ENCODE measurements at regions not wholly inside any gene's neighbourhood (a gene's known extent, or its start where the extent isn't known, plus 50 kb on each side); places are given as distances from the start of the nearest gene placed in this dataset.
"Not testable (repeated sequence)": the region's sequence is repeated elsewhere in the genome, so short reads cannot be mapped to it uniquely, and the experiment has no call there.

GRCh38 chr5:91638010-91638409, 254.9 kb upstream of the ARRDC3 start:
- DNase-seq (ENCODE audit: low spot score), result no peak

GRCh38 chr5:91635950-91636734, 253.0 kb upstream of the ARRDC3 start:
- peak; percentile 17 for DNase-seq (ENCODE audit: low spot score)

GRCh38 chr5:91632871-91633270, 249.8 kb upstream of the ARRDC3 start:
- peak; percentile 37 for DNase-seq (ENCODE audit: low spot score)

- DNase-seq (ENCODE audit: low spot score), result no peak
Measured at GRCh38 chr5:91611746-91612145, 228.6 kb upstream of the ARRDC3 start.

GRCh38 chr5:91607675-91608074, 224.6 kb upstream of the ARRDC3 start:
- no peak for DNase-seq (ENCODE audit: low spot score)

GRCh38 chr5:91599863-91600262, 216.7 kb upstream of the ARRDC3 start:
- DNase-seq (ENCODE audit: low spot score), result no peak

- DNase-seq (ENCODE audit: low spot score), result peak; percentile 5
Measured at GRCh38 chr5:91598216-91598615, 215.1 kb upstream of the ARRDC3 start.

- DNase-seq (ENCODE audit: low spot score), result no peak
Measured at GRCh38 chr5:91595424-91595823, 212.3 kb upstream of the ARRDC3 start.

- no peak for DNase-seq (ENCODE audit: low spot score)
Measured at GRCh38 chr5:91591076-91591475, 208.0 kb upstream of the ARRDC3 start.

GRCh38 chr5:91586232-91586631, 203.1 kb upstream of the ARRDC3 start:
- no peak for DNase-seq (ENCODE audit: low spot score)

GRCh38 chr5:91584352-91584751, 201.2 kb upstream of the ARRDC3 start:
- no peak for DNase-seq (ENCODE audit: low spot score)

- not testable (repeated sequence) for DNase-seq (ENCODE audit: low spot score)
Measured at GRCh38 chr5:91566012-91566411, 182.9 kb upstream of the ARRDC3 start.

- no peak for DNase-seq (ENCODE audit: low spot score)
Measured at GRCh38 chr5:91562922-91563321, 179.8 kb upstream of the ARRDC3 start.

- DNase-seq (ENCODE audit: low spot score), result no peak
Measured at GRCh38 chr5:91541696-91542095, 158.6 kb upstream of the ARRDC3 start.

- no peak for DNase-seq (ENCODE audit: low spot score)
Measured at GRCh38 chr5:91538179-91538578, 155.1 kb upstream of the ARRDC3 start.

- no peak for DNase-seq (ENCODE audit: low spot score)
Measured at GRCh38 chr5:91535499-91535898, 152.4 kb upstream of the ARRDC3 start.

GRCh38 chr5:91534332-91534731, 151.2 kb upstream of the ARRDC3 start:
- DNase-seq (ENCODE audit: low spot score), result no peak

- no peak for DNase-seq (ENCODE audit: low spot score)
Measured at GRCh38 chr5:91532779-91533178, 149.7 kb upstream of the ARRDC3 start.

- DNase-seq (ENCODE audit: low spot score), result no peak
Measured at GRCh38 chr5:91532281-91532680, 149.2 kb upstream of the ARRDC3 start.

GRCh38 chr5:91528831-91529230, 145.7 kb upstream of the ARRDC3 start:
- no peak for DNase-seq (ENCODE audit: low spot score)

GRCh38 chr5:91521785-91522184, 138.7 kb upstream of the ARRDC3 start:
- DNase-seq (ENCODE audit: low spot score), result no peak

- DNase-seq (ENCODE audit: low spot score), result no peak
Measured at GRCh38 chr5:91521334-91521733, 138.2 kb upstream of the ARRDC3 start.

- DNase-seq (ENCODE audit: low spot score), result no peak
Measured at GRCh38 chr5:91514400-91514799, 131.3 kb upstream of the ARRDC3 start.

- DNase-seq (ENCODE audit: low spot score), result no peak
Measured at GRCh38 chr5:91503321-91503720, 120.2 kb upstream of the ARRDC3 start.
